OCI-LY3 (cell line): ENCODE measurements at regions not wholly inside any gene's neighbourhood (a gene's known extent, or its start where the extent isn't known, plus 50 kb on each side); places are given as distances from the start of the nearest gene placed in this dataset.

Source experiments
- H2AFZ ChIP-seq: fragments of 200-600, 300-600 bp; shearing (Covaris generic); 2 replicates; pipeline ENCODE4 v1.6.0; 2014; ENCODE audit warnings: antibody characterized with exemption, low read depth, low read length
- H3K27ac ChIP-seq: fragments of 200-600, 300-600 bp; sonication (generic); 2 replicates; pipeline ENCODE4 v1.5.1; 2014; ENCODE audit warnings: mild to moderate bottlenecking, low read length, moderate library complexity, mixed read lengths
- H3K27me3 ChIP-seq: fragments of 200-600, 300-600 bp; sonication (generic); 2 replicates; pipeline ENCODE4 v1.6.1; 2014; ENCODE audit warnings: low read depth, low read length, mixed read lengths
- H3K36me3 ChIP-seq: fragments of 200-600, 300-600 bp; sonication (generic); replicated peaks from 2 replicates; pipeline ENCODE3; 2014; ENCODE audit warnings: low read depth, low read length, mixed read lengths
- H3K4me1 ChIP-seq: fragments of 300-600, 200-600 bp; sonication (generic); 2 replicates; pipeline ENCODE4 v1.6.1; 2014; ENCODE audit warnings: low read length, mixed read lengths
- H3K4me2 ChIP-seq: fragments of 200-600, 300-600 bp; sonication (generic); 2 replicates; pipeline ENCODE4 v1.6.1; 2014; ENCODE audit warnings: low read length, mixed read lengths
- H3K4me3 ChIP-seq: fragments of 300-600, 200-600 bp; sonication (generic); 2 replicates; pipeline ENCODE4 v1.5.1; 2014; ENCODE audit warnings: antibody characterized with exemption, mild to moderate bottlenecking, low read length, moderate library complexity
- H3K79me2 ChIP-seq: fragments of 300-600, 200-600 bp; shearing (Covaris generic); 2 replicates; pipeline ENCODE4 v1.6.1; 2014; ENCODE audit warnings: mild to moderate bottlenecking, low read length, mixed read lengths
- H3K9ac ChIP-seq: fragments of 300-600, 200-600 bp; shearing (Covaris generic); 2 replicates; pipeline ENCODE4 v1.6.0; 2014; ENCODE audit warnings: mild to moderate bottlenecking, low read length, moderate library complexity
- H3K9me3 ChIP-seq: fragments of 200-600, 300-600 bp; shearing (Covaris generic); 2 replicates; pipeline ENCODE4 v1.6.1; 2014; ENCODE audit warnings: low read length, mixed read lengths; ENCODE audit not compliant: insufficient read depth
- H4K20me1 ChIP-seq: fragments of 200-600, 300-600 bp; sonication (generic); 2 replicates; pipeline ENCODE4 v1.6.1; 2016; ENCODE audit warnings: low read length, mixed read lengths; ENCODE audit not compliant: insufficient read depth
- CTCF ChIP-seq: fragments of 200-600, 300-600 bp; sonication (generic); IDR thresholded peaks from 2 replicates; pipeline ENCODE4 v1.5.1; 2014; ENCODE audit warnings: antibody characterized with exemption, low read length, low read depth
- EZH2phosphoT487 ChIP-seq: fragments of 200-600 bp; shearing (Covaris generic); IDR thresholded peaks from 2 replicates; pipeline ENCODE4 v1.6.1; 2018; ENCODE audit warnings: antibody characterized with exemption, mixed run types, low read depth

GRCh38 chr7:31445686-31446355 is 68.1 kb upstream of the ITPRID1 start:
- Histone ChIP-seq H3K79me2 (no peaks in the 10 kb centered on the region), H3K4me1 (no peaks in the 10 kb centered on the region), H3K4me2 (no peak overlapping the region), H3K9me3 (no peaks in the 10 kb centered on the region), H3K27ac (no peak overlapping the region), H2AFZ (no peak overlapping the region), H3K27me3 (peaks cover 8% of the 10 kb centered on the region; the same call in 1 of the 2 replicates), H3K9ac (no peak overlapping the region), H3K4me3 (no peak overlapping the region), H3K36me3 (no peaks in the 10 kb centered on the region), H4K20me1 (no peaks in the 10 kb centered on the region)
- TF ChIP-seq CTCF (no peak), EZH2phosphoT487 (no peak)

GRCh38 chr7:31448649-31449048 is 65.2 kb upstream of the ITPRID1 start:
- H4K20me1 ChIP-seq: no peaks in the 10 kb centered on the region
- 0 out of 2 replicates have a peak, but pooled peaks cover 3% of the 10 kb centered on the region for H3K4me1 ChIP-seq
- no peak overlapping the region for H3K4me2 ChIP-seq
- H3K36me3 ChIP-seq: no peaks in the 10 kb centered on the region
- H3K27me3 ChIP-seq: peaks cover 4% of the 10 kb centered on the region; the same call in 1 of the 2 replicates
- H3K9me3 ChIP-seq: no peaks in the 10 kb centered on the region
- no peaks in the 10 kb centered on the region for H3K79me2 ChIP-seq
- TF ChIP-seq EZH2phosphoT487: no peak
- no peak for TF ChIP-seq CTCF
- H2AFZ ChIP-seq: no peak overlapping the region
- H3K9ac ChIP-seq: no peak overlapping the region
- H3K4me3 ChIP-seq: no peak overlapping the region
- no peak overlapping the region for H3K27ac ChIP-seq

GRCh38 chr7:31455844-31456243 is 58.0 kb upstream of the ITPRID1 start:
- Histone ChIP-seq H2AFZ (no peak overlapping the region), H3K9ac (no peak overlapping the region), H3K4me3 (no peak overlapping the region), H4K20me1 (no peaks in the 10 kb centered on the region), H3K27me3 (no peaks in the 10 kb centered on the region), H3K27ac (no peak overlapping the region), H3K4me2 (no peak overlapping the region), H3K79me2 (no peaks in the 10 kb centered on the region), H3K36me3 (no peaks in the 10 kb centered on the region), H3K4me1 (0 out of 2 replicates have a peak, but pooled peaks cover 3% of the 10 kb centered on the region), H3K9me3 (no peaks in the 10 kb centered on the region)
- no peak for TF ChIP-seq EZH2phosphoT487
- TF ChIP-seq CTCF: no peak

- Histone ChIP-seq H3K27ac (no peak overlapping the region), H3K9me3 (no peaks in the 10 kb centered on the region), H4K20me1 (no peaks in the 10 kb centered on the region), H3K36me3 (no peaks in the 10 kb centered on the region), H3K79me2 (no peaks in the 10 kb centered on the region), H3K4me2 (no peak overlapping the region), H3K4me3 (no peak overlapping the region), H3K9ac (no peak overlapping the region), H3K4me1 (0 out of 2 replicates have a peak, but pooled peaks cover 3% of the 10 kb centered on the region), H2AFZ (no peak overlapping the region), H3K27me3 (no peaks in the 10 kb centered on the region)
- TF ChIP-seq EZH2phosphoT487 (no peak), CTCF (no peak)
Observed at GRCh38 chr7:31456646-31457368, 57.1 kb upstream of the ITPRID1 start.
